Lower leg skin (tissue), 3 donors: ENCODE measurements at regions not wholly inside any gene's neighbourhood (a gene's known extent, or its start where the extent isn't known, plus 50 kb on each side); places are given as distances from the start of the nearest gene placed in this dataset.

Experiments used
- POLR2A ChIP-seq, 2 donors: fragments of 450-650 bp; IDR thresholded peaks; one replicate each; pipeline ENCODE4 v1.6.1; 2016 to 2017; ENCODE audit warnings: antibody characterized with exemption in 2 of 2, mild to moderate bottlenecking in 1 of 2, moderate library complexity in 1 of 2
- TF ChIP-seq, protein P1 (sequence below), 3 donors: fragments of 450-650 bp; IDR thresholded peaks; one replicate each; pipeline ENCODE4 v1.5.1; 2016; ENCODE audit warnings: antibody characterized with exemption in 3 of 3, mild to moderate bottlenecking in 3 of 3, moderate library complexity in 2 of 3

DNA sequence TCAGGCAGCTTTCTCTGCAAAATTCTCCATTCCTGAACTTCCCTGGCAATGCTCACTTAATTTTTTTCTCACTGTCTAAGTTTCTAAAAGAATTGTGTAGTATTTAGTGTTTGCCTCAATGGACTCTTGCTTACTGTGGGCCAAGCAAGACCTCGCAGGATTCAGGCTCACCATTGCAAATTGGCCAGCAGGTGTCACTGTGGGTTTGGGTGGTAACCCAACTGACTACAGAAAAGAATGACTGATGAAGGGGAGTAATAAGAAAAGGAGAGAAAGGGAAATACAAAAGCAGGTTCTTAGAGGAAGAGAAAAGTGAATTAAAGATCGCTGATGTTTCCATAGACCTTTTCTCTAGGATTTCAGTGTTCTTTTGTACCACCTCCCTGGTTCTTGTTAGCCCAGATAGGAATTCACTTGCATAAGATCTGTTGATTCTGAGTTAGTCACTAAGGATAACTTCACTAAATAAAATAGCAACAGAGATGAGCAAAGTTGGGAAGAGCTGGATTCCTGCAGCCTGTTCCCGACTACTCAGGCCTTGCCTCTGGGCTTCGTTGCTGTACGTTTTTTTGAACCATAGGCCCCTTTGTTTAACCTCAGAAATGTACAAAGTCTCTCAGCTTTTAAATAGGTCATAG lies 386.5 kb upstream of the DDHD1 start:
- TF ChIP-seq, protein P1, sequence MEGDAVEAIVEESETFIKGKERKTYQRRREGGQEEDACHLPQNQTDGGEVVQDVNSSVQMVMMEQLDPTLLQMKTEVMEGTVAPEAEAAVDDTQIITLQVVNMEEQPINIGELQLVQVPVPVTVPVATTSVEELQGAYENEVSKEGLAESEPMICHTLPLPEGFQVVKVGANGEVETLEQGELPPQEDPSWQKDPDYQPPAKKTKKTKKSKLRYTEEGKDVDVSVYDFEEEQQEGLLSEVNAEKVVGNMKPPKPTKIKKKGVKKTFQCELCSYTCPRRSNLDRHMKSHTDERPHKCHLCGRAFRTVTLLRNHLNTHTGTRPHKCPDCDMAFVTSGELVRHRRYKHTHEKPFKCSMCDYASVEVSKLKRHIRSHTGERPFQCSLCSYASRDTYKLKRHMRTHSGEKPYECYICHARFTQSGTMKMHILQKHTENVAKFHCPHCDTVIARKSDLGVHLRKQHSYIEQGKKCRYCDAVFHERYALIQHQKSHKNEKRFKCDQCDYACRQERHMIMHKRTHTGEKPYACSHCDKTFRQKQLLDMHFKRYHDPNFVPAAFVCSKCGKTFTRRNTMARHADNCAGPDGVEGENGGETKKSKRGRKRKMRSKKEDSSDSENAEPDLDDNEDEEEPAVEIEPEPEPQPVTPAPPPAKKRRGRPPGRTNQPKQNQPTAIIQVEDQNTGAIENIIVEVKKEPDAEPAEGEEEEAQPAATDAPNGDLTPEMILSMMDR (IDR thresholded peaks at IDR 0.05), result peak in 1 of 3 donors; percentile 31
- TF ChIP-seq POLR2A (IDR thresholded peaks at IDR 0.05), result no peak
